RWPE2 (cell line): ENCODE measurements at regions not wholly inside any gene's neighbourhood (a gene's known extent, or its start where the extent isn't known, plus 50 kb on each side); places are given as distances from the start of the nearest gene placed in this dataset.
"Not testable (repeated sequence)": the region's sequence is repeated elsewhere in the genome, so short reads cannot be mapped to it uniquely, and the experiment has no call there.

Source experiments
- ATAC-seq: fragments of 200-7000 bp; cut with Tn5 transposase; 3 replicates; pipeline ENCODE4 v1.9.1; 2021; ENCODE audit warnings: low read depth
- DNase-seq: peaks from one replicate; pipeline ENCODE4 v3.0.0-alpha.2; 2020; ENCODE audit warnings: low spot score
- H3K27ac ChIP-seq: fragments of 450-650 bp; 2 replicates; pipeline ENCODE4 v1.5.1; 2017; ENCODE audit warnings: mild to moderate bottlenecking; ENCODE audit not compliant: poor library complexity, severe bottlenecking
- H3K27me3 ChIP-seq: fragments of 250-450 bp; sonication (Bioruptor Pico); 2 replicates; pipeline ENCODE4 v1.5.1; 2021; ENCODE audit warnings: mild to moderate bottlenecking, moderate library complexity; ENCODE audit not compliant: insufficient read depth, poor library complexity, severe bottlenecking
- H3K36me3 ChIP-seq: fragments of 250-450 bp; sonication (Bioruptor Pico); 2 replicates; pipeline ENCODE4 v1.5.1; 2020; ENCODE audit warnings: low read depth, mild to moderate bottlenecking, moderate library complexity
- H3K4me1 ChIP-seq: fragments of 250-450 bp; sonication (Bioruptor Pico); 2 replicates; pipeline ENCODE4 v1.5.1; 2021; ENCODE audit warnings: mild to moderate bottlenecking, moderate library complexity; ENCODE audit not compliant: insufficient read depth, poor library complexity, severe bottlenecking
- H3K4me3 ChIP-seq: fragments of 250-450 bp; sonication (Bioruptor Pico); 2 replicates; pipeline ENCODE4 v1.5.1; 2021; ENCODE audit warnings: mild to moderate bottlenecking, moderate library complexity; ENCODE audit not compliant: severe bottlenecking
- H3K9me3 ChIP-seq: fragments of 250-450 bp; sonication (Bioruptor Pico); 2 replicates; pipeline ENCODE4 v1.5.1; 2021; ENCODE audit warnings: mild to moderate bottlenecking, moderate library complexity; ENCODE audit not compliant: severe bottlenecking
- CTCF ChIP-seq: fragments of 450-650 bp; IDR thresholded peaks from one replicate; pipeline ENCODE4 v1.5.1; 2017; ENCODE audit warnings: mild to moderate bottlenecking, moderate library complexity; ENCODE audit not compliant: poor library complexity, severe bottlenecking

DNA sequence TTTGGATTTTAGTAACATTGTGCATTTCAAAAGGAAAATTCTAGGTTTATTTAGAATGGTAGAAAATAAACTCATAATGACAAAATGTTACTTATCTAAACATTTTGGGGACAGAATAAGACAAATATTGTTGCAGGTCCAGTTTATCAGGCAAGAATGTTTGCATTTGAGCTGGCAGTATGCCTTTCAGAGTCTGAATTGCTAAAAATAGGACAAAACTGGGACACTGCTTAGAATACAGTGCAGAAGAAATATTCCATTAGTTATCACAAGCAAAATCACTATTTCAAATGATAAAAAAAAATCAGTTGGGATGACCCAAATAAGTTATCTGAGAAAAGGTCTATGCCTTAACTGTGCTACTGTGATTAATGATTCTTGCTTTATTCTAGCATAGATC is 870.3 kb upstream of the MIR17HG start:
- no peaks in the 10 kb centered on the region for H3K36me3 ChIP-seq
- DNase-seq (no peak), ATAC-seq (no peak)
- H3K27me3 ChIP-seq = no peaks in the 10 kb centered on the region
- H3K4me3 ChIP-seq = no peak overlapping the region
- peaks cover 6% of the 10 kb centered on the region for H3K9me3 ChIP-seq
- no peaks in the 10 kb centered on the region for H3K4me1 ChIP-seq
- no peak for TF ChIP-seq CTCF
- no peak overlapping the region for H3K27ac ChIP-seq

DNA sequence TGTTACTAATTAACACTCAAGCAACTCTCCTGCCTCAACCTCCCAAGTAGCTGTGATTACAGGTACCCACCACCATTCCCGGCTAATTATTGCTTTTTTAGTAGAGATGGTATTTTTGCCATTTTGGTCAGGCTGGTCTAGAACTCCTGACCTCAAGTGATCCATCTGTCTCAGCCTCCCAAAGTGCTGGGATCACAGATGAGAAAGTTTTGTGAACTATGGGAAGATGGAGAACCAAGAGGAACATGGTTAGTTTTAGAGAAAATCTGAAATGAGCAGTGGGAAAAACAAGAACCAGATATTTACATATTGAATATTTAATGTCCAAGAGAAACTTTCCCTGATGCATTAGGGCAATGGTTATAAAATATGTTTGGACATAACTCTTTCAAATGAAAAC is 863.6 kb upstream of the MIR17HG start:
- TF ChIP-seq CTCF = no peak
- Histone ChIP-seq H3K27ac (no peak overlapping the region), H3K4me1 (peaks cover 5% of the 10 kb centered on the region), H3K27me3 (no peaks in the 10 kb centered on the region), H3K9me3 (peaks cover 9% of the 10 kb centered on the region), H3K4me3 (no peak overlapping the region), H3K36me3 (no peaks in the 10 kb centered on the region)
- ATAC-seq (no peak), DNase-seq (no peak)

- no peak overlapping the region for H3K4me3 ChIP-seq
- TF ChIP-seq CTCF = no peak
- H3K27ac ChIP-seq = peak overlapping the region; percentile 58
- ATAC-seq (peak; percentile 96), DNase-seq (no peak)
- H3K9me3 ChIP-seq = peaks cover 9% of the 10 kb centered on the region
- H3K36me3 ChIP-seq = no peaks in the 10 kb centered on the region
- no peaks in the 10 kb centered on the region for H3K27me3 ChIP-seq
- H3K4me1 ChIP-seq = peaks cover 5% of the 10 kb centered on the region
These were observed 862.1 kb upstream of the MIR17HG start for GRCh38 chr13:90485436-90485835.

DNA sequence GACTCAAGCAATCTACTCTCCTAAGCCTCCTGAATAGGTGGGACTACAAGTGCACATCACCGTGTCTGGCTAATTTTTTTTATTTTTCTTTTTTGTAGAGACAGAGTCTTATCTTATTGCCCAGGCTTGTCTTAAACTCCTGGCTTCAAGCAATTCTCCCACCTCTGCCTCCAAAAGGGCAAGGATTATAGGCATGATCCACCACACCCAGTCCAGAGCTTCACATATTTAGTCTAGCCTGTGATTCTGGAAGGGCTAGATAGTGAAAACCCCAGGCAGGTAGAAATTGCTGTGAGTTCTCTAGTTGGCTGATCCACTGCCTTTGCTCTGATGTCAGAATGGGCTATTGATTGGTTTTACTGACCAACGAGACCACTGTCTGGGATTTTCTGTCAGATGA is 854.6 kb upstream of the MIR17HG start:
- no peak for ATAC-seq
- Histone ChIP-seq H3K4me1 (no peaks in the 10 kb centered on the region), H3K9me3 (peaks cover 2% of the 10 kb centered on the region), H3K27me3 (no peaks in the 10 kb centered on the region), H3K36me3 (no peaks in the 10 kb centered on the region), H3K27ac (no peak overlapping the region), H3K4me3 (no peak overlapping the region)
- TF ChIP-seq CTCF = no peak
- no peak for DNase-seq

DNA sequence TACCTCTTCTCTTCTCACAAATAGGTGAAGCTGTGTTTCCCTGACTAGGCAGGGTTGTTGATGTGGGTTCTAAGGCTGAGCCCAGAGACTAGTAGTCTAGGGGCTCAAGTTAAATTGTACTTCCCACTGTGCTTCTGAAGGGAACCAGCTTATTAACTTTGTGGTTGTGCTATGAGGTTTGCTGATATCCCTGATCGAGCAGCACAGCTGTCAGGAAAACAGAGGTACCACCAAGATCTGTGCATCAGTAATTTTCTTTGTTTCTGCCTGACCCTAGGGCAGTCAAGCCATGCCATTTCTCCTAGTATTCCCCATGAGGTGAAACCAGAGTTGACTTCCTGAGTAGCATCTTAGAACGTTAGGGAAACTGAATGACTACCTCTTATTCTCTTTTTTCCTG is 853.8 kb upstream of the MIR17HG start:
- H3K4me1 ChIP-seq = no peaks in the 10 kb centered on the region
- no peak overlapping the region for H3K27ac ChIP-seq
- TF ChIP-seq CTCF = no peak
- H3K9me3 ChIP-seq = peaks cover under 1% of the 10 kb centered on the region
- ATAC-seq (no peak), DNase-seq (no peak)
- H3K36me3 ChIP-seq = no peaks in the 10 kb centered on the region
- H3K27me3 ChIP-seq = no peaks in the 10 kb centered on the region
- no peak overlapping the region for H3K4me3 ChIP-seq

DNA sequence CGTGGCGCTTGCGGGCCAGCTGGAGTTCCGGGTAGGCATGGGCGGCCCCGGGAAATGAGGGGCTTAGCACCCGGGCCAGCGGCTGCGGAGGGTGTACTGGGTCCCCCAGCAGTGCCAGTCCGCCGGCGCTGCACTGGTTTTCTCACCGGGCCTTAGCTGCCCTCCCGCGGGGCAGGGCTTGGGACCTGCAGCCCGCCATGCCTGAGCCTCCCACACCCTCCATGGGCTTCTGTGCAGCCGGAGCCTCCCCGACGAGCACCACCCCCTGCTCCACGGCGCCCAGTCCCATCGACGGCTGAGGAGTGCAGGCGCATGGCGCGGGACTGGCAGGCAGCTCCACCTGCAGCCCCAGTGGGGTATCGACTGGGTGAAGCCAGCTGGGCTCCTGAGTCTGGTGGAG is 852.6 kb upstream of the MIR17HG start:
- H3K27ac ChIP-seq, H3K4me1 ChIP-seq, H3K9me3 ChIP-seq, H3K36me3 ChIP-seq, ATAC-seq, H3K4me3 ChIP-seq, DNase-seq, H3K27me3 ChIP-seq: not testable (repeated sequence)
